Parathyroid adenoma (tissue), 2 donors: ENCODE measurements at regions not wholly inside any gene's neighbourhood (a gene's known extent, or its start where the extent isn't known, plus 50 kb on each side); places are given as distances from the start of the nearest gene placed in this dataset.

Experiments
- H2AFZ ChIP-seq: fragments of 300-600 bp; sonication (generic); one replicate; pipeline ENCODE4 v1.7.0; 2017; ENCODE audit warnings: antibody characterized with exemption, mild to moderate bottlenecking
- H3K27ac ChIP-seq: fragments of 300-600 bp; sonication (generic); one replicate; pipeline ENCODE4 v1.7.0; 2017
- H3K27me3 ChIP-seq: fragments of 300-600 bp; sonication (generic); one replicate; pipeline ENCODE4 v1.7.0; 2017; ENCODE audit warnings: low read length; ENCODE audit not compliant: control insufficient read depth, insufficient read depth
- H3K36me3 ChIP-seq: fragments of 300-600 bp; sonication (generic); one replicate; pipeline ENCODE4 v1.7.0; 2017; ENCODE audit warnings: low read length; ENCODE audit not compliant: control insufficient read depth, insufficient read depth
- H3K4me1 ChIP-seq: fragments of 300-600 bp; sonication (generic); one replicate; pipeline ENCODE4 v1.7.0; 2017; ENCODE audit warnings: control low read depth
- H3K4me2 ChIP-seq: fragments of 300-600 bp; sonication (generic); one replicate; pipeline ENCODE4 v1.7.0; 2017; ENCODE audit warnings: low read length
- H3K4me3 ChIP-seq: fragments of 300-600 bp; sonication (generic); one replicate; pipeline ENCODE4 v1.7.0; 2017; ENCODE audit warnings: low read depth, low read length
- H3K79me2 ChIP-seq: fragments of 300-600 bp; sonication (generic); one replicate; pipeline ENCODE4 v1.7.0; 2017; ENCODE audit warnings: control low read depth
- H3K9ac ChIP-seq: fragments of 300-600 bp; sonication (generic); one replicate; pipeline ENCODE4 v1.7.0; 2017; ENCODE audit warnings: mild to moderate bottlenecking
- H3K9me3 ChIP-seq: fragments of 300-600 bp; sonication (generic); one replicate; pipeline ENCODE4 v1.7.0; 2017; ENCODE audit warnings: low read length; ENCODE audit not compliant: control insufficient read depth
- TF ChIP-seq, protein P1 (sequence below): fragments of 300-600 bp; sonication (generic); IDR thresholded peaks from one replicate; pipeline ENCODE4 v1.7.0; 2017; ENCODE audit warnings: antibody characterized with exemption, mild to moderate bottlenecking
- donor health status: primary hyperparathyroidism.

DNA sequence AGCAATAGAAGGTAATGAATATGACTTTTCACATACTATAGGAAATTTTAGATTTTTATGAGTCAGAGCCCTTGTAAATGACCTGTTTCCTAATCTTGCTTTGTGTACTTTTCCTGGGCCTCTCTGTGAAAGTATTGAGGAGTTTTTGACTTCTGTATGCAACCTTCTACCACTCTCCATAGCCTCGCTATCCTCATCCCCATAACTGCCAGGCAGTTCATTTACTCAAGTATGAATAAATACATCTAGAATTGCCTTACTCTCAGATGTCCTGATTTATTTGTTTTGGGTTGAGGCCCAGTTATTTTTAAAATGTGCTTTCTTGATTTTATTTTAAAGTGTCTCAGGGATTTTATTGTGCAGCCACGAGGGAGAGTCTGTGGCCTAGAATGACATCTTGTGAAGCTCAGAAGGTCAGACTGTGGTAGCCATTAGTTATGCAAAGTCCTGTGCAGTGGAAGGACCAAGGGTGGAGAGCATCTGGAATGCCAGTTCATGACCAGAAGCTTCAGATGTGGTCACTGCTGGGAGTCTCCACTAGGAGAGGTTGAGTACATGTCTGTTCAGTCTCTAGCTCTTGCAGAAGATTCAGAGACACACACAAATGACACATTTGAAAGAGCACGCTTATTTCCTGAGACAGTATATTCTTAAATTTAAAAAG, 346.2 kb upstream of the IMPG1 start:
- Histone ChIP-seq H3K4me3 (no peak overlapping the region), H3K4me2 (no peak overlapping the region), H3K36me3 (no peaks in the 10 kb centered on the region), H3K27ac (no peak overlapping the region), H3K9me3 (no peaks in the 10 kb centered on the region), H3K4me1 (no peaks in the 10 kb centered on the region), H3K9ac (no peak overlapping the region), H3K79me2 (no peaks in the 10 kb centered on the region), H2AFZ (no peak overlapping the region), H3K27me3 (no peaks in the 10 kb centered on the region)
- TF ChIP-seq, protein P1, sequence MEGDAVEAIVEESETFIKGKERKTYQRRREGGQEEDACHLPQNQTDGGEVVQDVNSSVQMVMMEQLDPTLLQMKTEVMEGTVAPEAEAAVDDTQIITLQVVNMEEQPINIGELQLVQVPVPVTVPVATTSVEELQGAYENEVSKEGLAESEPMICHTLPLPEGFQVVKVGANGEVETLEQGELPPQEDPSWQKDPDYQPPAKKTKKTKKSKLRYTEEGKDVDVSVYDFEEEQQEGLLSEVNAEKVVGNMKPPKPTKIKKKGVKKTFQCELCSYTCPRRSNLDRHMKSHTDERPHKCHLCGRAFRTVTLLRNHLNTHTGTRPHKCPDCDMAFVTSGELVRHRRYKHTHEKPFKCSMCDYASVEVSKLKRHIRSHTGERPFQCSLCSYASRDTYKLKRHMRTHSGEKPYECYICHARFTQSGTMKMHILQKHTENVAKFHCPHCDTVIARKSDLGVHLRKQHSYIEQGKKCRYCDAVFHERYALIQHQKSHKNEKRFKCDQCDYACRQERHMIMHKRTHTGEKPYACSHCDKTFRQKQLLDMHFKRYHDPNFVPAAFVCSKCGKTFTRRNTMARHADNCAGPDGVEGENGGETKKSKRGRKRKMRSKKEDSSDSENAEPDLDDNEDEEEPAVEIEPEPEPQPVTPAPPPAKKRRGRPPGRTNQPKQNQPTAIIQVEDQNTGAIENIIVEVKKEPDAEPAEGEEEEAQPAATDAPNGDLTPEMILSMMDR = no peak

DNA sequence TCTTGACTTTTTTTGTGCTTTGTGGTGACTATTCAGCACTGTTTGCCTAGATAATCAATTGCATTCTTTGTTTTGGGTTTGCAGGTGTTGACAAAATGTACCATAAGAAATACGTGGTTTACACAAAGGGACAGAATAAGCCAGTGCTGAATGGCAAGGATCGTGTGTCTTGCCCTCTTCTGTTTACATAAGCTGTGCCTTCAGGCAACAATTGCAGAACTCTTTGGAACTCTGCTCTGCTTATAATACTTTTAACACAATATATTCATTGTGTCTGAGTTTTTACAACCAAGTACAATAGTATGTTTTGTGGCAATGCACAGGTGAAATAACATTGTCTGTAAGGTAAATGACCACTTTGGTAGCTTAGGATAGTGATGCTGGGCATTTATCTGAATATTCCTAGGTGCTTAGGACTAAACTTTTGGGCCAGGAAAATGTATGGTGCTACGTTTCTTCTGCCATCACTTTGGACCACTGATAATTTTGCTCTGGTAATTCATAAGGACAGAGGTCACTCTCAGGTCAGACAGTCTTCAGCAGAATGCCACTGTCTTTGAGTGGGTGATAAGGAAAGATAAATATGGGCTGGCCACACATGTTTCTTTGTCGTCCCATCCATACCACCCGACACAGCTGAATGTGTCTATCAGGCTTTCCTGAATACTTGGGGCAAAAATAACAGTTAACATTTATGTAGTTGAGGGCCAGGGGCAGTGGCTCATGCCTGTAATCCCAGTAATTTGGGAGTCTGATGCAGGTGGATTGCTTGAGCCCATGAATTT, 344.6 kb upstream of the IMPG1 start:
- no peaks in the 10 kb centered on the region for H3K4me1 ChIP-seq
- TF ChIP-seq, protein P1 = no peak
- H3K36me3 ChIP-seq = no peaks in the 10 kb centered on the region
- H3K27me3 ChIP-seq = no peaks in the 10 kb centered on the region
- no peak overlapping the region for H3K27ac ChIP-seq
- no peaks in the 10 kb centered on the region for H3K9me3 ChIP-seq
- no peaks in the 10 kb centered on the region for H3K79me2 ChIP-seq
- H2AFZ ChIP-seq = no peak overlapping the region
- H3K9ac ChIP-seq = no peak overlapping the region
- H3K4me3 ChIP-seq = no peak overlapping the region
- no peak overlapping the region for H3K4me2 ChIP-seq

DNA sequence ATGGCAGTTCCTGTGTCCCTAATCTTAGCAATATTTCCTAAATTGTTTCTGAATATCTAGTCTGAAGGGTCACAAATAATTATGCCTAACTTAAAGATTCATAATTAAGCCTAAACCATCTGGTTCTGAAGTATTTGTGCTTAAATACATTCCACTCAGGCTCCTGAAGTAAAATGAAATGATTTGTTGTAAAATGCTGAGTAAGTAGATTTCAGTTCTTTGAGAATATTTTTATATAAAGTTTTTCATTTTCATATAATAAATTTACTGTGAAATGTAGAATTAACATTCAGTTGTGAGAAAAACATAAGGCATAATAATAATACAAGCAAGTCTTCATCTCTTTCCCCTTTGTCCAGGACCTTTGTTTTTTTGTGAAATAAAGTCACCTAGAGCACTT, 330.6 kb upstream of the IMPG1 start:
- no peaks in the 10 kb centered on the region for H3K27me3 ChIP-seq
- TF ChIP-seq, protein P1 = no peak
- H3K79me2 ChIP-seq = no peaks in the 10 kb centered on the region
- no peak overlapping the region for H3K9ac ChIP-seq
- no peaks in the 10 kb centered on the region for H3K9me3 ChIP-seq
- no peaks in the 10 kb centered on the region for H3K36me3 ChIP-seq
- H3K4me2 ChIP-seq = no peak overlapping the region
- H2AFZ ChIP-seq = no peak overlapping the region
- no peaks in the 10 kb centered on the region for H3K4me1 ChIP-seq
- H3K27ac ChIP-seq = no peak overlapping the region
- H3K4me3 ChIP-seq = no peak overlapping the region

DNA sequence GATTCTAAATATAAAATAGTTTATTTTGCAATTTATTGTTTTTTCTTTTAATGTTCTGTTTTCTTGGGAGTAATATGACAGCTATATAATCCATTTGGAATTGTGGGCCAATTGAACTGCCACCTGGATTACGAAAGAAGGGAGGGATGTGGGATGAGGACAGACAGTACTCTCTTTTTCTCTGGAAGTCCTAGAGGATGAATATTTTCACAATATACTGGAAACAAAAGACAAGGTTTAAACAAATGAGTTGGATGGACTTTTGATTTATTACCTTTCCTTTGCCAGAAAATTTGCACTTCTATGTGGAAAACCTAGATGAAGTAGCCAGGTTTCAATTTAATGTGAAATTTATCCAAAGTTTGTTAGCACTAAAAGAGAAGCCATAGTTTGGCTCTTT, 325.5 kb upstream of the IMPG1 start:
- Histone ChIP-seq H3K4me2 (no peak overlapping the region), H2AFZ (no peak overlapping the region), H3K4me1 (no peaks in the 10 kb centered on the region), H3K79me2 (no peaks in the 10 kb centered on the region), H3K36me3 (no peaks in the 10 kb centered on the region), H3K4me3 (no peak overlapping the region), H3K27ac (no peak overlapping the region), H3K9ac (no peak overlapping the region), H3K27me3 (no peaks in the 10 kb centered on the region), H3K9me3 (no peaks in the 10 kb centered on the region)
- TF ChIP-seq, protein P1 = no peak
